HG02840 (cell line): ENCODE measurements at regions not wholly inside any gene's neighbourhood (a gene's known extent, or its start where the extent isn't known, plus 50 kb on each side); places are given as distances from the start of the nearest gene placed in this dataset.

Experiments used
- ATAC-seq: cut with Tn5 transposase; IDR thresholded peaks from one replicate; pipeline ENCODE4 v1.9.1; 2021; ENCODE audit warnings: mild to moderate bottlenecking, moderate library complexity, moderate number of reproducible peaks; ENCODE audit not compliant: unreplicated experiment, low FRiP score

DNA sequence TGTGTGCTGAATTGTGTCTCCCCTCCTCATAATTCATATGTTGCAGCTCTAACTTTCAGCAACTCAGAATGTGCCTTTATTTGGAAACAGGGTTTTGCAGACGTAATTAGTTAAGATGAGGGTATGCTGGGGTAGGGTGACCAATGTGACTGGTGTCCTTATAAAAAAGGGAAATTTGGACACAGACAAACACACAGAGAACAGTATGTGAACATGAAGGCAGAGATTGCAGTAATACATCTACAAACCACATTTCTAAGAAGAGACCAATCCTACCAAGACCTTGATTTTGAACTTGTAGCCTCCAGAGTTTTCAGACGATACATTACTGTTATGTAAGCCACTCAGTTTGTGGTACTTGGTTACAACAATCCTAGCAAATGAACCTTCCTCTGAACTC, 817.8 kb downstream of the TUSC7 start:
- ATAC-seq, result no peak

DNA sequence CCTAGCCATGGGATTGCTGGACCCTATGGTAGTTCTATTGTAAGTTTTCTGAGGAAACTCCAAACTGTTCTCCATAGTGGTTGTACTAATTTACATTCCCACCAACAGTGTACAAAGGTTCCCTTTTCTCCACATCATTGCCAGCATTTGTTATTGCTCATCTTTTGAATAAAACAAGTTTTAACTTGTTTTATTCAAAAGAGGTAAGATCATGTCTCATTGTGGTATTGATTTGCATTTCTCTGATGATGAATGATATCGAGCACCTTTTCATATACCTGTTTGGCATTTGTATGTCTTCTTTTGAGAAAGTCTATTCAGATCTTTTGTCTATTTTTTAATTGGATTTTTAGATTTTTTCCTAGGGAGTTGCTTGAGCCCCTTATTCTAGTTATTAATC, 819.1 kb downstream of the TUSC7 start:
- no peak for ATAC-seq

DNA sequence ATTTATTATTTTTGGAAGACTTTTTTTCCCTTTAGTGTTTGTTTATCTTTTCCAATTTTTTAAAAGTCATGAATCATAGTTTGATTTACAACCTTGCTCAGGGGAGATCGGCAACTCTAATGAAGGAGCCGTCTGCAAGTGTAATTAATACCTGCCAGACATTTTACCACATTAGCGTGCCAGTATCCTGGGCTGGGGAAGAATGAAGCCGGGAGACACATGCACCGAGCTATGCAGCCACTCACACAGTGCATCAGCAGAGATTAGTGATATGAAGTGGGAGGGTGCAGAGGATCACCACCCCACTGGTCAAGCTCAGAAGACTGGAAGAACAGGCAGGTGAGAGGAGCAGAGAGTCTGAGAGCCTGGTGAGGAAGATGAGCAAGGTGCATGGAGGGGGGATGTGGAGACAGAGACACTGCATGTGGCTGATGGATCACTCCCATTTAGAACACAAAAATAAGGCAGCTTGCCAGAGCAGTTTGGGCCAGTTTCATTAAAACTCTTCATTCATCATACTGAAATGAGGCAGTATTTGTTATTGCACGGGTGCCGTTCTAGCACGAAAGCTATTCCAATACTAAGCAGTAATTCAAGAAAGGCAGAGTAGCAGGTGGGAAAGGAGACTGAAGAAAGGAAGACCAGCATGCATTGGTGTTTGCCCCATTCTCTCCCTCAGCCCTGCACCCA, 821.6 kb downstream of the TUSC7 start:
- ATAC-seq, result no peak

DNA sequence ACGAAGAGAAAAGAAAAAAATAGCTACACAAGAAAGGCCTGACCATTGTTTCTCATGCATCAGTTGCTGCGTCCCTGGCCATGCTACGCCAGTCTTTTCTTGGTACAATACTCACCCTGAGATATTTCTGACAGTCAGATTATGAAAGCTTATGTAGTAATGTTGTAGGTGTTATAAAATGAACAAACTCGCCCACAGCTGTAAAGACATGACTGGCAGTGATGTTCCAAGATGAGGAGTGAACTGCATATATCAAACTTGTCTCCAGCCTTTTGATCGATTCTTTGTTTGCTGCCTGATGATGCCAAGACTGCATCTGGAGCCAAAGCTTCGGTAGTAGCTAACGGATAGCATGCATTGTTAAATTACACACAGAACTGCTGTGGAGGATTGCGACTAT, 822.7 kb downstream of the TUSC7 start:
- no peak for ATAC-seq

DNA sequence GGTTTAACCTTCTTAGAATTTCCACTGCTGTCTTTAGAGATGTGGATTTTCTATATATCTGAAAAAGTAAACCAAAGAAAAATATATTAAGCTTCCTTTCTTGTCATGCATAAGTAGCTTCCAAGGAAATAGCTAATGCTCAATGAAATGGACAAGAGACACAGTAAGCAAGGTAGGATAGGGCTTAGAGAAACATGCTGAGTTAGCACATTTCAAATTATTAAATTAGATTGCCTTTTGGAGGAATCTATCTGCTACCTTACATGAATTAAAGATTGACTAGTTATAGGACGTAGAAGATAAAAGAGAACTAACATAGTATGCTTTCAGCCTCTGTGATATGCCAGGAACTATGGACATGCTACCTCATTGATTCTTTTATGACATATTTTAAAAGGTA, 824.6 kb downstream of the TUSC7 start:
- no peak for ATAC-seq

DNA sequence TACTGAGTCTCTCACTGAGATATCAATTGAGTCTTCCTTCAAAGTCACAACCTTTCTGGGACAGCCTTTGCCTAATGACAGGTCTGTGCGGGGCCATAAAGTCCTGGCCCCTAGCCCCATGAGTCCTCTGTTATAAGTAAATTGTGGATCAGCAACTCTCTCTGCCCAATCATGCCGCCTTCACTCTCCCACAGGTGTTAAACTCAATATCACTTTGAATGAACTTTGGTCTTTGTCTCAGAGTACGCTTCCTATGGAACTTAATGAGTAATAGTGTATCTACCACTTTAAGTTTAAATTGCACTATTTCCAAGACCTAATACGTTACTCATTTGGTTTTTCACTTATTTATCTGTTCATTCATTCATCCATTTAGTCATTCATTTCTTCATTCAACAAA, 826.4 kb downstream of the TUSC7 start:
- ATAC-seq, result no peak

DNA sequence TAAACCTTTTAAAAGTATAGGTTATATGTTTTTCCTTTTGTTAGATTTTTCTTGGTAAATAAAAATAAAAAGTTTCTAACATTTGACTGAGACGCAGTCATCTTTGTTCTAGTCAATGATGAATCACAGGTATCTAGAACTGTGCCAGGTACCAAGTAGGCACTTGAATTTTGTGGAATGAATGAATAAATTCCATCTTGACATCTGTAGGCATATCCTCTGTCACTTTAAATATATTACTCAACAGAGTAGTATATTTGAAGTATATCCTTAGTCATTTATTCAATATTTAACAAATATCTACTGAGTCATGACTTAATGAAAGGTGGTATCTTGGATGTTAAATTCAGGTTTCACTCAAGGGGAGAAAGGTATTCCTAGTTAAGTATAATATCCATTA, 828.4 kb downstream of the TUSC7 start:
- ATAC-seq, result no peak

DNA sequence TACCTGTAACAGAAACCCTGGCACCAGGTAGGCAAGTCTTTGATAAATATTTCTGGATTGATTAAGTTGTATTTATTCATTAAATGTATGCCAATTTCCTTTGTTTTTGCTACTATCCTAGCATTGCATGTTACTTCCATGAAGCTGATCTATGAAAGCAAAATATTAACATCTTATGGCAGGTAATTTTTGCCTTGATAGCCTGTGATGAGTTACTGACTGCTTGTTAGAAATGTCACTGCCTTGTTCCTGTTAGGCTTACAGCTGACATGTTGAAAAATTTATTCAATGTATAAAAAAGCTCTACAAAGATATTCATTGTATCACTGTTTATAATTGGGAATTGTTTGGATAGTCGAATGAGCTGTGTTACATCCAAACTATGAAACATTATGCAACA, 830.1 kb downstream of the TUSC7 start:
- ATAC-seq, result no peak

DNA sequence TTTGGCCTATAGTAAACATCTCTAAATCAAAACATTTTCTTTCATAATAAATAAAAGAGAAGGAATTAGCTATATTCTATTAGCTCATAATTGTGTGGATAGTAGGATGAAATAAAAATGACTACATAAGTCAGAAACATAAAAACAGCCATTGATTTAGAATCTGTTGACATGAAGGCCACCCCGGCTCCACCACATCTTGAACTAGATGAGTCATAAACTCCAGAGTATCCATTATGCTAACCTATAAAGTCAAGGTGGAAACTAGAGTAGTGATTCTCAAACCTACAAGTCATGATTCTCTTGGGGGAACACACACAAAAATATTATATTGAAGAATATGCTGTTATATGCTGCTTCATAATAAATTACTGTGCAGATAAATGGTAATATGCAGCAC, 831.0 kb downstream of the TUSC7 start:
- no peak for ATAC-seq

DNA sequence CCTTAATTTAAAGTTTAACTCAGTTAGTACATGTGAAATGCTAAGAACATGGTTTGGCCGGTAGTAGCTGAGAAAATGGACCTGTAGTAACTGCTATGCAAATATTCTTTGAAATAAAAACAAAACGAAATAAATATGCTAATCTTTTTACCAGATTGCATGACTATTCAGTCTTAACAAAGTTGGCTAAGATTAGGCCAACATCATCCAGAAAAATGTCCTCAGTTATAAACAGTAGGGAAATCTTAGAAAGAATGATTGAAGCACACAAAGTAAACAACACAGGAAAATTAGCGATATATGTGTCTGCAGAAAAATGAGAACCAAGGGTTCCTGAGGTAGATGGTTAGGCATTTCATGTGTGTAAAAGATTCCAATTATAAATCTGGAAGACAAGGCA, 832.1 kb downstream of the TUSC7 start:
- ATAC-seq, result no peak

DNA sequence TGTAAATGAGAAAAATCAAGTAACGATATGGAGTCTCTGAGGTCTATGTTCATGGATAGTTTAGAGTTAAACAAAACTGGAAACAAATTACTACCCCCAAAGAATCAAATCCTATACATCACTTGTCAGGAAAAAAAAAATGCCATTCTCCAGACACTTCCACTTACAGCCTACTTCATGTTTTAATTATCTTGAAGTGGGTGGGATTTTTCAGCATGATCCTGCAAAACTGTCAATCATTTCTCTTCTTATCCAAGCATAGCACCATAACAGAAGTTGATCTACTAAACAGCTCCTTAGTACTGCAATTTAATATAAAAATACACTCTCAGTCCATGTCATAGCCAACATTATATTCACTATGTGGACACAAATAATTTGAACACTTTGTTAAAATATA, 833.9 kb downstream of the TUSC7 start:
- no peak for ATAC-seq

DNA sequence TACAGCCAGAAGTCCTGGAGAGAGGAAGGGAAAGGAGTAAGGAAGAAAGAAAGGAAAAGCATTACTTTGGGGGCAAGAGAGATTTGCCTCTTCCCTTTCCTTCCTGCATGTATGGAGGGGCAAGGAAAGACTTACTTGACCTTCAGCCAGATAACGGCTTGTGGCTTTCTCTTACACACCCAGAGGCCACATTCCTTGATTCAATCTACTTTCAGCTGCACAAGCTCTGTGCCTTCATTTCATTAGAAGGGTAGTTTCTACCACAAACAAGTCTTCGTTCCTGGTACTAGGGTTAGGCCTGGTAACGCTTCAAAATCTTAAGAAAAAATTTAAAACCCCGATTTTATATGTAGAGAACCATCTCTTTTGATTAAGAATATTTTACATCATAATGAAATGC, 835.9 kb downstream of the TUSC7 start:
- no peak for ATAC-seq

DNA sequence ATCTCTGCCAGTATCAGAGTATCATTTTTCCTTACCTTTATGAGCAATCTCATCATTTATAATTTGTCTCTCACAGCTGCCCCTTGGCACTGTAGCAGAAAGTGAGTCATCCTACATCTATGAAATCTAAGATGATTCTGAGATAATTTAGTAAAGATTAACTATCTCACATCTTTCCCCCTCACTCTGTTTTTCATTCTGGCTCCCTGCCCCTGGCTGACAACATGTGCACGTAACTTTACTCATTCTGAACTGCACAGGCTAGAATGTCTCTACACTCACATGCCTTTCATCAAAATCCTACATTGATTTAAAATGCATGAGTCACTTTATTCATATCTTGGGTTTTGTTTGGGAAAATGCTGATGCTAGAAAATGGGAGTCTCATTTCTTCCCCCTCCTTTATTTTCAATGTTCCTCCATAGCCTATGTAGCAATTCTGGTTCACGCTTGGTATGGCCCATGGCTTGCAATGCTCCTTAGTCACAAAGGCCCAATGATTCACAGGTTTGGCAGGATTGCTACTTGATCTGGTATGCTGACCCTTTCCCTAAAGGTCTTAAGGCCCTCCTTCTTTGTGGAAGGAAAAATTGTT, 838.5 kb downstream of the TUSC7 start:
- ATAC-seq, result no peak

DNA sequence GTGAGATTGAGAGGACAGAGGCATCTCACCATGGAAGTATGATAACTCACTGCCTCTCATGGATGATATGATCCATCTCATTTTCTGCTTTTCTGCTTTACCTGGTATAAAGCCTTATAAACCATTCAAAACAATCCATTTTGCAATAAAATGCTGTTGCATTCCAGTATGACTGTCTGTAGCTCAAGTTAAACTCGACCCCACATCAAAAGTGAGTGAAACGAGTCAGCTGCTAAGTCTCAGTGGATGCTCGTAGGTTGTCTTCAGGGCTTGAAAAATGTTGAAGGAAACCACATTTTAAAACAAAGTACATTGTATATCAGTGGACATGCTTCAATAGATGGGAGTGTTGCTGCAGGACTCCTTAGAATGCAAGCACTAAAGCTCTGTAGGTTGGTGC, 839.0 kb downstream of the TUSC7 start:
- ATAC-seq, result no peak

DNA sequence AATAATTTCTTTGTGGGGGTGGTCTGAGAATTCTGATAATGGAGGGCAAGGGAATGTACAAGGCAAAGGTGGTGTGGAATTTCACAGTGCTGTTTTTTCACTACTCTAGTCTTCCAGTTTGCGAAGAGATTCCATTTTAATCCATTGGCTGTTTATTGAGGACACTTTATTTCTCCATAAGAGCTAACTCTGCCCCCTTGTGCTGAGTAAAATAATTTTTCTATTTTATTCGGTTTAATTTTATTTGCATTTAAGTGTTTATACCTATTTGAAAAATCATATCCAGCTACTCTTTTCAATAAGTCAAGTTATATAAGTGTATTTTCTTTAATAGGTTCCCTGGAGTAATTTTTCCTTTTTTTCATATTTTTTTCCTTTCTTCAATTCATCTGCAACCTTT, 840.1 kb downstream of the TUSC7 start:
- no peak for ATAC-seq

DNA sequence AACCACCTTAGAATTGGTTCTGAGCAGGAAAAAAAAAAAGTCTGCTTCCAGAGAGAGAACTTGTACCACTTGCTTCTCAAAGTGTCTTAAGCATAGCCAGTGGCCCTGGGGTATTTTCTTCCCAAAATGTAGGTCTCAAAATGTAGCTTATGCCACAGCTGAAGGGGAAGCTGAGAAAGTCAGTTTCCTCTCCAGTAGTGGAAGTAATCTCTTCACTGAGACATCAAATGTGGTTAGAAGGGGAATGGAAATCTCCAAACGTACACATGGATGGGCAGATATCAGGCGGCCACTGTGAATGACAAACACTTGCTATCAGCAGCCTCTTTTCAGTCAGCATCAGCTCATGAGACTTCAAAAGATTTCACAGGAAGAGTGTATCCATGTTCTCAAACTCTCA, 841.2 kb downstream of the TUSC7 start:
- no peak for ATAC-seq

DNA sequence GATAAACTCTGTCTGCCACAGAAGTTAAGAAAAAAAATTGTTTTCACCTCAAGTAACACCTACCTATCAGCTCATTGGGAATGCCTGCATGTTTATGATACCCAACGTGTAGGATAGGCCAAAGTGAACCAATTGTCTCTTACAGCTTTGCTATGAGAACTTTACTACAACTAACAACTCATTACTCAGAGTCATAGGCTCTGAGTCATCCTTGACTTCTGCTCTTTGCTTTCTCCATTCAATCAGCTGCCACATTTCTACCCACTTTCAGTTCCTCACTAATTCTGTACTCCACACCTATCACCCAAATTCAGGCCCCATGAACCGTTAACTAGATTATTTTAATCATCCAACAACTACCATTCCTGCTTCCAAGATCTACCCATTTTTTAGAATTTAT, 843.9 kb downstream of the TUSC7 start:
- peak; percentile 70 for ATAC-seq

DNA sequence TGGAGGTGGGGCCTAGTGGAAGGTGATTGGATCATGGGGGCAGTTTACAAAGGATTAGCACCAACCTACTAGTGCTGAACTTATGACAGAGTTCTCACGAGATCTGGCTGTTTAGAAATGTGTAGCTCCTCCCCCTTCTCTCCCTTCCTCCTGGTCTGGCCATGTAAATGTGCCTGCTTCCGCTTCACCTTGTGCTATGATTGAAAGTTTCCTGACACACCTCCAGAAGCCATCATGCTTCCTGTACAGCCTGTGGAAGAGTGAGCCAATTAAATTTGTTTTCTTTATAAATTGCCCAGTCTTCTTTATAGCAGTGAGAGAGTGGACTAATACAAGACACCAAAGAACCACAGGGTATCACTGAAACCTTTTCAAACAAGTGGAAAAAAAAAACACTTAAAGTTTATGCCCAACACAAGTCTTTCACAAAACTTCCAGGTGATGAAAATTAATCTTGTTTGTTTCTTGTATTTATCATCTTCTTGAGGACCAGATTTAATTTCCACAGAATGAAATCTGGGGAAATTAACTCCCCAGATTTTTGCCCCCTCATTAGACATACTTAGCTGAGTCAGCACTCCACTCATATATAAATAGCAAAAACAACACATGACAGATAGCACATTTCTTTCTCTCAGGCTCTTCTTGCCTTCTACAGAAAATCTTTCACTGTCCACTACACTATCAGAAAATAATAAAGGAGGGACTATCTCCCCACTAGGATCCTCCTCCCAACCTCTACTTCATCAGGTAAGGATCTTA, 847.2 kb downstream of the TUSC7 start:
- ATAC-seq, result no peak

DNA sequence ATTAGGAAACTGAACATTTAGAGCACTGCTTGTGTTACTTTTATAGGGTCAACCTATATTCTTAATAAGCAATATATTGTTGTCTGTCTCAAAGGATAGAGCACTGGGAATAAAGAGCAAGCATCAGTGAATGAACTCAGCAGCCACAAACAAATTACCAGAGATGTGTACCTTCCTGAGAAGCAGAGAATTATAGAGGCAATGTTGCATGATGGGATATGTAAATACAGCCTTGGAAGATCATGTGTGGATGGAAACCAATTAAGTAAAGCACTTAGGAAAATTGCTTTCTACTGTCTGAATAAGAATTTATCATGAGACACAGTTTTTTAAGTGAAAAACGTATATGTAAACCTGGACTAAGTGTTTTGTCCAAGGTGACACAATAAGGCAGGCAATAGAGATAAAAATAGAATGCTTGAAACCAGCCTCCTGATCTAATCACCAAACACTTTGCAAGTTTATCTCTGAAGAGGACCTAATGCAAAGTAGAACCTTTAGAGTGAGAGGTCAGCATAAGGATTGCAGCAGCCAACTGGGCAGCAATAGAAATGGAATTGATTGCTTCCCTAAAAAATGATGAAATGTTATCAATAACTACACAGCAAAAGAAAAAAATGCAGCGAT, 848.0 kb downstream of the TUSC7 start:
- no peak for ATAC-seq

DNA sequence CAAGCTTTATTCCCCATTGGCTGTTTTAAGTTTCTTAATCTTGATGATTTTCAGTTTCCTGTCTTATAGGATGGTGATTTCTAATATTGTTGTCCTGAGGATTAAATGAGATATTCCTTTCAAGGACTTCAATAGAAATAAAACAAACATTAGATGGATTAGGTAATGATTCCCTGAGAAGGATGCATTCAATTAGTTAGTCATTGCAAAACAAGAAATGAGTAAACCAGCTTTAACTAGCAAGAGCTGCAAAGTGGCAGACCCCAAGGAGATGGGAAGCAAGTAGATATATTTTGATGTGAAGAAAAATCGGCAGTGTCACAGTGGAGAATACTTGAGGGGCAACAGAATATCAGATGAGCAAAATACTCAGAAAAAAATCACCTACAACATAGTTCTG, 849.1 kb downstream of the TUSC7 start:
- no peak for ATAC-seq

DNA sequence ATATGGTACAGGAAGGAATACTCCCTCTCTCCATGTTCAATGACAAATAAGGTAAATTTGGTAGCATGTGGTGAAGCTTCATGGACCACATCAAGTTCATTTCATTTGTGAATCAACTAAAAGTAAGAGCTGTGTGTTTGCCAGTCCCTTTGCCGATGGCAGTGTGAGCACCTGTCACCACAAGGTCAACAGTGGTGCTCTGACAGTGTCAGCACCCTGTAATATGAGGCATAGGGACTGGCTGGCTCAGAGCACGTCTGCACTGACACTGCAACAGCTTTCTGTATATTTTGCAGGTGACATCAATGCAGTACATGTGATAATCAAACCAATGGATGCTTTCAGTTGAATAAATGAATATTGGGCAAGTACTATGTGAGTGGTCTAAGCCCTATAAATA, 852.4 kb downstream of the TUSC7 start:
- no peak for ATAC-seq

DNA sequence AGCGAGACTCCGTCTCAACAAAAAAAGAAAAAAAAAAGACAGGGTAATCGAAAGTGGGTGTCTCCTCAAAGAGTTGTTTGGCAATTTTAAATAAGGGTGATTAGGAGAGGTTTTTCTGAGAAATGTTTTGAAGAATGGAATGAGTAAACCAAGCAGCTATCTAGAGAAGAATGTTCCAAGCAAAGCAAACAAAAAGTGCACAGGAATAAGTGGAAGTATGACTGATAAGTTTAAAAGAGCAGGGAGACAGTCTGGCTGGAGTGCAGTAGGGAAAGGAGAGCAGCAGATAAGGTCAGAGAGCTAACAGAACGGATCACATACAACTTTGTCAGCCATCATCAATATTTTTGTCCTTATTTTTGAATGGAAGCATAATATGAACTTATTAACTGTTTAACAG, 853.5 kb downstream of the TUSC7 start:
- no peak for ATAC-seq
